ENCODE measurements at regions not wholly inside any gene's neighbourhood (a gene's known extent, or its start where the extent isn't known, plus 50 kb on each side); places are given as distances from the start of the nearest gene placed in this dataset.

GRCh38 chr21:18117176-18117575 lies 127.5 kb upstream of the CHODL start:
- TF ChIP-seq, protein P1, sequence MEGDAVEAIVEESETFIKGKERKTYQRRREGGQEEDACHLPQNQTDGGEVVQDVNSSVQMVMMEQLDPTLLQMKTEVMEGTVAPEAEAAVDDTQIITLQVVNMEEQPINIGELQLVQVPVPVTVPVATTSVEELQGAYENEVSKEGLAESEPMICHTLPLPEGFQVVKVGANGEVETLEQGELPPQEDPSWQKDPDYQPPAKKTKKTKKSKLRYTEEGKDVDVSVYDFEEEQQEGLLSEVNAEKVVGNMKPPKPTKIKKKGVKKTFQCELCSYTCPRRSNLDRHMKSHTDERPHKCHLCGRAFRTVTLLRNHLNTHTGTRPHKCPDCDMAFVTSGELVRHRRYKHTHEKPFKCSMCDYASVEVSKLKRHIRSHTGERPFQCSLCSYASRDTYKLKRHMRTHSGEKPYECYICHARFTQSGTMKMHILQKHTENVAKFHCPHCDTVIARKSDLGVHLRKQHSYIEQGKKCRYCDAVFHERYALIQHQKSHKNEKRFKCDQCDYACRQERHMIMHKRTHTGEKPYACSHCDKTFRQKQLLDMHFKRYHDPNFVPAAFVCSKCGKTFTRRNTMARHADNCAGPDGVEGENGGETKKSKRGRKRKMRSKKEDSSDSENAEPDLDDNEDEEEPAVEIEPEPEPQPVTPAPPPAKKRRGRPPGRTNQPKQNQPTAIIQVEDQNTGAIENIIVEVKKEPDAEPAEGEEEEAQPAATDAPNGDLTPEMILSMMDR (IDR thresholded peaks at IDR 0.05) = no peak
- TF ChIP-seq POLR2A (IDR thresholded peaks at IDR 0.05) = no peak

Measured in Peyer's patch (tissue), 4 donors.